SK-N-SH (cell line): ENCODE measurements at regions not wholly inside any gene's neighbourhood (a gene's known extent, or its start where the extent isn't known, plus 50 kb on each side); places are given as distances from the start of the nearest gene placed in this dataset.

Source experiments
- CTCF ChIA-PET: fragments of 300-600, 350-600 bp; formaldehyde crosslinking; extraction: SDS; loops from one replicate; lab custom pipeline; 2021; lab: Yijun Ruan, JAX
- POLR2A ChIA-PET: fragments of 350-600 bp; sonication (Branson Sonifier 250); formaldehyde crosslinking; extraction: SDS; loops from one replicate; lab custom pipeline; 2020; ENCODE audit warnings: antibody characterized with exemption, inconsistent platforms; lab: Yijun Ruan, JAX
- DNase-seq: peaks from one replicate; pipeline ENCODE4 v3.0.0; 2012
- H2AFZ ChIP-seq: fragments of 200-600 bp; sonication (generic); 2 replicates; pipeline ENCODE4 v1.8.1; 2016; ENCODE audit warnings: antibody characterized with exemption, mild to moderate bottlenecking, low read depth
- H3F3A ChIP-seq: fragments of 200-600 bp; sonication (generic); replicated peaks from 2 replicates; pipeline ENCODE3; 2016; ENCODE audit warnings: antibody characterized with exemption, mild to moderate bottlenecking; ENCODE audit not compliant: insufficient read depth
- H3K27ac ChIP-seq, 2 experiments: fragments of 200-500 bp in 1 of 2; fragments of 200-600 bp in 1 of 2; sonication (Bioruptor generic) in 1 of 2; sonication (generic), shearing (Covaris generic) in 1 of 2; 2 replicates each; pipeline versions ENCODE4 v1.5.1 to v1.6.1; 2014 to 2016; ENCODE audit warnings: low read depth in 2 of 2, inconsistent platforms in 1 of 2, low read length in 1 of 2, mild to moderate bottlenecking in 1 of 2, mixed read lengths in 1 of 2
- H3K27me3 ChIP-seq: fragments of 200-600 bp; sonication (generic), shearing (Covaris generic); 2 replicates; pipeline ENCODE4 v1.6.1; 2016; ENCODE audit warnings: mixed run types; ENCODE audit not compliant: insufficient read depth
- H3K36me3 ChIP-seq, 2 experiments: fragments of 200-500 bp in 1 of 2; fragments of 200-600 bp in 1 of 2; sonication (Bioruptor generic) in 1 of 2; sonication (generic) in 1 of 2; replicated peaks in 1 of 2; 2 replicates each; pipeline versions ENCODE3 to v1.5.1; 2014 to 2016; ENCODE audit warnings: low read length in 1 of 2, mild to moderate bottlenecking in 1 of 2; ENCODE audit not compliant: insufficient read depth in 2 of 2, control insufficient read depth in 1 of 2
- H3K4me1 ChIP-seq, 2 experiments: fragments of 200-500 bp in 1 of 2; fragments of 200-600 bp in 1 of 2; sonication (Bioruptor generic) in 1 of 2; sonication (generic), shearing (Covaris generic) in 1 of 2; 2 replicates each; pipeline versions ENCODE4 v1.5.1 to v1.6.1; 2014 to 2016; ENCODE audit warnings: low read depth in 1 of 2, low read length in 1 of 2, mixed run types in 1 of 2; ENCODE audit not compliant: insufficient read depth in 2 of 2, control insufficient read depth in 1 of 2
- H3K4me2 ChIP-seq: fragments of 200-600 bp; sonication (generic), shearing (Covaris generic); 2 replicates; pipeline ENCODE4 v1.6.1; 2017; ENCODE audit warnings: mixed run types
- H3K4me3 ChIP-seq, 2 experiments: fragments of 200-500 bp in 1 of 2; fragments of 200-600 bp in 1 of 2; sonication (Bioruptor generic) in 1 of 2; sonication (generic), shearing (Covaris generic) in 1 of 2; 2 replicates each; pipeline versions ENCODE4 v1.5.1 to v1.8.1; 2014 to 2016; ENCODE audit warnings: low read depth in 2 of 2, inconsistent platforms in 1 of 2, low read length in 1 of 2, mild to moderate bottlenecking in 1 of 2, mixed read lengths in 1 of 2, moderate library complexity in 1 of 2
- H3K79me2 ChIP-seq: fragments of 200-600 bp; sonication (generic); 2 replicates; pipeline ENCODE4 v1.8.1; 2017; ENCODE audit warnings: mild to moderate bottlenecking; ENCODE audit not compliant: insufficient read depth
- H3K9ac ChIP-seq: fragments of 200-600 bp; sonication (generic); 2 replicates; pipeline ENCODE4 v1.6.1; 2017; ENCODE audit warnings: mixed run types
- H3K9me2 ChIP-seq: fragments of 200-600 bp; sonication (generic); 2 replicates; pipeline ENCODE4 v1.6.1; 2017; ENCODE audit warnings: mixed run types
- H3K9me3 ChIP-seq: fragments of 200-600 bp; sonication (generic); 2 replicates; pipeline ENCODE4 v1.6.1; 2017; ENCODE audit warnings: mixed run types, mild to moderate bottlenecking, moderate library complexity
- H4K20me1 ChIP-seq: fragments of 200-600 bp; sonication (generic); 2 replicates; pipeline ENCODE4 v1.6.1; 2017; ENCODE audit warnings: mild to moderate bottlenecking, mixed run types; ENCODE audit not compliant: insufficient read depth
- CHD2 ChIP-seq: fragments of 150-350 bp; IDR thresholded peaks from 2 replicates; pipeline ENCODE4 v1.6.1; 2018; ENCODE audit warnings: low read length; ENCODE audit not compliant: partially characterized antibody
- EZH2phosphoT487 ChIP-seq: fragments of 200-600 bp; sonication (generic); IDR thresholded peaks from 2 replicates; pipeline ENCODE4 v1.6.1; 2017; ENCODE audit warnings: low read depth, mixed run types, mild to moderate bottlenecking, antibody characterized with exemption, moderate library complexity, borderline replicate concordance
- FOXJ3 ChIP-seq: sonication (generic); formaldehyde crosslinking; IDR thresholded peaks from 2 replicates; pipeline ENCODE4 v1.5.1; 2020; ENCODE audit warnings: mild to moderate bottlenecking, missing genetic modification reagents
- FOXM1 ChIP-seq: IDR thresholded peaks from 2 replicates; pipeline ENCODE4 v1.4.0; 2012; ENCODE audit warnings: low read depth, mild to moderate bottlenecking
- GABPA ChIP-seq: IDR thresholded peaks from 2 replicates; pipeline ENCODE4 v1.4.0; 2012; ENCODE audit warnings: low read depth, mild to moderate bottlenecking
- JUND ChIP-seq: IDR thresholded peaks from 2 replicates; pipeline ENCODE4 v1.4.0; 2012
- MXI1 ChIP-seq: IDR thresholded peaks from 2 replicates; pipeline ENCODE4 v1.6.1; 2012; ENCODE audit warnings: mild to moderate bottlenecking, low read depth, low read length, improper control_type of control experiment
- NFIC ChIP-seq: IDR thresholded peaks from 2 replicates; pipeline ENCODE4 v1.4.0; 2012; ENCODE audit warnings: borderline replicate concordance
- RAD21 ChIP-seq: IDR thresholded peaks from 2 replicates; pipeline ENCODE4 v1.6.1; 2012; ENCODE audit warnings: mild to moderate bottlenecking, low read length
- RCOR1 ChIP-seq: fragments of 150-350 bp; IDR thresholded peaks from 2 replicates; pipeline ENCODE4 v1.6.1; 2017; ENCODE audit warnings: antibody characterized with exemption, low read length
- SIN3A ChIP-seq: IDR thresholded peaks from 2 replicates; pipeline ENCODE4 v1.6.1; 2012; ENCODE audit warnings: low read depth, mild to moderate bottlenecking, low read length, moderate library complexity, borderline replicate concordance
- TCF12 ChIP-seq: IDR thresholded peaks from 2 replicates; pipeline ENCODE4 v1.4.0; 2012
- TEAD4 ChIP-seq: IDR thresholded peaks from 2 replicates; pipeline ENCODE4 v1.4.0; 2012; ENCODE audit warnings: mild to moderate bottlenecking, borderline replicate concordance; ENCODE audit not compliant: insufficient read depth
- USF1 ChIP-seq: IDR thresholded peaks from 2 replicates; pipeline ENCODE4 v1.4.0; 2012; ENCODE audit warnings: low read depth, borderline replicate concordance
- YY1 ChIP-seq: IDR thresholded peaks from 2 replicates; pipeline ENCODE4 v1.4.0; 2012; ENCODE audit warnings: low read depth, mild to moderate bottlenecking
- WGBS: methylation state at CpG from one replicate; pipeline ENCODE4 v1.1.6; 2017; ENCODE audit warnings: low lambda C conversion rate; 5-methylcytosine and 5-hydroxymethylcytosine counted together
- TF ChIP-seq, protein P1 (sequence below): fragments of 150-350 bp; IDR thresholded peaks from 2 replicates; pipeline ENCODE4 v1.6.1; 2017; ENCODE audit warnings: antibody characterized with exemption, low read length, low read depth, borderline replicate concordance
- TF ChIP-seq, protein P2 (sequence below): fragments of 200-600 bp; sonication (generic); IDR thresholded peaks from 2 replicates; pipeline ENCODE4 v1.6.1; 2017; ENCODE audit warnings: antibody characterized with exemption, mild to moderate bottlenecking, moderate library complexity
- TF ChIP-seq, protein P3 (sequence below): IDR thresholded peaks from 2 replicates; pipeline ENCODE4; 2012

DNA sequence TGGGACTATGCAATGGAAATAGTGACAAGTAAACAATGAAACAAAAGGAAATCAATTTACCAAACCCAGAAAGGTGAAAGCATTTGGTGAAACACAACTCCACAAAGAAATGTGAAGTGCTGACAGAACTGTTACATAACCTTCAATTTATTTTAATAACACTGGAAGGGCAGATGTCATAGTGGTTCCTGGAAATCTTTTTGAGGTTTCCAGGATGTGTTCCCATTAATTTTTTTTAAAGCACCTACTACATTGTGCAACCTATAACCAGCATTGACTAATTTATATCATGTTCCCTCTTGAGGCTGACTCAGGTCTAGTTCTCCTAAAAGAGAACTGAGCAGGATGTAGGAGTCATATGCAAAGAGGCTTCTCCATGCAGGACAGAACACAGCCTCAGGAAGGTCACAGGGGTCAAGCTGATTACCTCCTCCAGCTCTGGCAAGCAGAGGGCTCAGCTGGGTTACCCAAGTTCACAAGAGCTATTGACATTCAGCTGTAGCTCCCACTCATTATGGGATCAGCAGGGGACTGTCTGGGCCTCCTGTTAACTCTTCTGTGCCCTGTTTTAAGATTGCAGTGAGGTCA is 157.1 kb upstream of the NRIP1 start:
- H3F3A ChIP-seq: no peaks in the 10 kb centered on the region
- H3K79me2 ChIP-seq: no peaks in the 10 kb centered on the region
- no peak for DNase-seq
- ChIA-PET CTCF (no interaction called here), POLR2A (no interaction called here)
- H3K4me1 ChIP-seq: no peaks in the 10 kb centered on the region
- no peak overlapping the region for H3K4me2 ChIP-seq
- no peak overlapping the region for H3K27ac ChIP-seq
- no peaks in the 10 kb centered on the region for H3K9me3 ChIP-seq
- no peaks in the 10 kb centered on the region for H3K36me3 ChIP-seq
- no peak overlapping the region for H3K9ac ChIP-seq
- TF ChIP-seq, protein P1, sequence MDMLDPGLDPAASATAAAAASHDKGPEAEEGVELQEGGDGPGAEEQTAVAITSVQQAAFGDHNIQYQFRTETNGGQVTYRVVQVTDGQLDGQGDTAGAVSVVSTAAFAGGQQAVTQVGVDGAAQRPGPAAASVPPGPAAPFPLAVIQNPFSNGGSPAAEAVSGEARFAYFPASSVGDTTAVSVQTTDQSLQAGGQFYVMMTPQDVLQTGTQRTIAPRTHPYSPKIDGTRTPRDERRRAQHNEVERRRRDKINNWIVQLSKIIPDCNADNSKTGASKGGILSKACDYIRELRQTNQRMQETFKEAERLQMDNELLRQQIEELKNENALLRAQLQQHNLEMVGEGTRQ: no peak
- no peak for TF ChIP-seq RAD21
- TF ChIP-seq USF1: no peak
- TF ChIP-seq FOXM1: no peak
- no peak for TF ChIP-seq TCF12
- TF ChIP-seq FOXJ3 (CRISPR knock-in tag): no peak
- no peak for TF ChIP-seq EZH2phosphoT487
- TF ChIP-seq TEAD4: no peak
- TF ChIP-seq, protein P2, sequence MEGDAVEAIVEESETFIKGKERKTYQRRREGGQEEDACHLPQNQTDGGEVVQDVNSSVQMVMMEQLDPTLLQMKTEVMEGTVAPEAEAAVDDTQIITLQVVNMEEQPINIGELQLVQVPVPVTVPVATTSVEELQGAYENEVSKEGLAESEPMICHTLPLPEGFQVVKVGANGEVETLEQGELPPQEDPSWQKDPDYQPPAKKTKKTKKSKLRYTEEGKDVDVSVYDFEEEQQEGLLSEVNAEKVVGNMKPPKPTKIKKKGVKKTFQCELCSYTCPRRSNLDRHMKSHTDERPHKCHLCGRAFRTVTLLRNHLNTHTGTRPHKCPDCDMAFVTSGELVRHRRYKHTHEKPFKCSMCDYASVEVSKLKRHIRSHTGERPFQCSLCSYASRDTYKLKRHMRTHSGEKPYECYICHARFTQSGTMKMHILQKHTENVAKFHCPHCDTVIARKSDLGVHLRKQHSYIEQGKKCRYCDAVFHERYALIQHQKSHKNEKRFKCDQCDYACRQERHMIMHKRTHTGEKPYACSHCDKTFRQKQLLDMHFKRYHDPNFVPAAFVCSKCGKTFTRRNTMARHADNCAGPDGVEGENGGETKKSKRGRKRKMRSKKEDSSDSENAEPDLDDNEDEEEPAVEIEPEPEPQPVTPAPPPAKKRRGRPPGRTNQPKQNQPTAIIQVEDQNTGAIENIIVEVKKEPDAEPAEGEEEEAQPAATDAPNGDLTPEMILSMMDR: no peak
- TF ChIP-seq NFIC: no peak
- no peak for TF ChIP-seq CHD2
- no peak for TF ChIP-seq JUND
- TF ChIP-seq SIN3A: no peak
- TF ChIP-seq, all 33 proteins: peak for 0
- H3K4me3 ChIP-seq: no peak overlapping the region
- no peaks in the 10 kb centered on the region for H3K9me2 ChIP-seq
- no peak overlapping the region for H2AFZ ChIP-seq
- no peaks in the 10 kb centered on the region for H4K20me1 ChIP-seq
- no peaks in the 10 kb centered on the region for H3K27me3 ChIP-seq

GRCh38 chr21:15222707-15223106 is 157.9 kb upstream of the NRIP1 start:
- H3K4me2 ChIP-seq: no peak overlapping the region

More at GRCh38 chr21:15222707-15223106, 157.9 kb upstream of the NRIP1 start:
- Histone ChIP-seq H3K9me2 (no peaks in the 10 kb centered on the region), H2AFZ (no peak overlapping the region), H3K36me3 (no peaks in the 10 kb centered on the region), H3K79me2 (no peaks in the 10 kb centered on the region), H3K9me3 (no peaks in the 10 kb centered on the region), H3K4me1 (no peaks in the 10 kb centered on the region), H4K20me1 (no peaks in the 10 kb centered on the region), H3K4me3 (no peak overlapping the region), H3K27me3 (no peaks in the 10 kb centered on the region), H3F3A (no peaks in the 10 kb centered on the region), H3K27ac (no peak overlapping the region), H3K9ac (no peak overlapping the region)
- POLR2A ChIA-PET: no interaction called here
- TF ChIP-seq NFIC: no peak
- no peak for TF ChIP-seq MXI1
- TF ChIP-seq RCOR1: no peak
- no peak for TF ChIP-seq SIN3A
- TF ChIP-seq, protein P3, sequence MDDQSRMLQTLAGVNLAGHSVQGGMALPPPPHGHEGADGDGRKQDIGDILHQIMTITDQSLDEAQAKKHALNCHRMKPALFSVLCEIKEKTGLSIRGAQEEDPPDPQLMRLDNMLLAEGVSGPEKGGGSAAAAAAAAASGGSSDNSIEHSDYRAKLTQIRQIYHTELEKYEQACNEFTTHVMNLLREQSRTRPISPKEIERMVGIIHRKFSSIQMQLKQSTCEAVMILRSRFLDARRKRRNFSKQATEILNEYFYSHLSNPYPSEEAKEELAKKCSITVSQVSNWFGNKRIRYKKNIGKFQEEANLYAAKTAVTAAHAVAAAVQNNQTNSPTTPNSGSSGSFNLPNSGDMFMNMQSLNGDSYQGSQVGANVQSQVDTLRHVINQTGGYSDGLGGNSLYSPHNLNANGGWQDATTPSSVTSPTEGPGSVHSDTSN: no peak
- no peak for TF ChIP-seq GABPA
- TF ChIP-seq TEAD4: no peak
- TF ChIP-seq YY1: no peak
- WGBS: 7% methylated on average over 3 of the region's 3 CpGs
- CTCF ChIA-PET: no interaction called here
- no peak for DNase-seq
